K562 (cell line): ENCODE measurements at regions not wholly inside any gene's neighbourhood (a gene's known extent, or its start where the extent isn't known, plus 50 kb on each side); places are given as distances from the start of the nearest gene placed in this dataset.

Experiments
- ATAC-seq: fragments of 200-7000 bp; cut with Tn5 transposase; 3 replicates; pipeline ENCODE4 v1.9.1; 2020; ENCODE audit warnings: moderate library complexity
- BruUV-seq: library from RNA; stranded (reverse); fragments of 400-500 nt; replicated peaks from 2 replicates; lab custom pipeline; 2021; lab: Mats Ljungman, UMichigan
- CTCF ChIA-PET: fragments of 300-600 bp; formaldehyde crosslinking; extraction: SDS; loops from one replicate; lab custom pipeline; 2021; ENCODE audit warnings: low intra/inter-chr PET ratio; lab: Yijun Ruan, JAX
- POLR2A ChIA-PET: fragments of 300-600, 350-650 bp; sonication (Branson Sonifier 250); formaldehyde crosslinking; extraction: SDS; loops from one replicate; lab custom pipeline; 2021; ENCODE audit warnings: antibody characterized with exemption, inconsistent platforms; lab: Yijun Ruan, JAX
- DNase-seq, 4 experiments: peaks; one replicate each; pipeline versions ENCODE4 v3.0.0 to v3.0.0-alpha.2; 2011 to 2018; ENCODE audit warnings: low spot score in 3 of 4, mixed read lengths in 3 of 4; ENCODE audit errors: extremely low read depth in 1 of 4
- FAIRE-seq: peaks from 2 replicates; lab custom pipeline; 2011; peaks lifted over from hg19 to GRCh38; lab: Jason Lieb, UNC
- H2AFZ ChIP-seq: 2 replicates; pipeline ENCODE4 v1.6.0; 2011; ENCODE audit warnings: low read depth, low read length, control low read depth, inconsistent platforms
- H3K27ac ChIP-seq: fragments of 200-600 bp; 3 replicates; pipeline ENCODE4 v1.8.0; 2011; ENCODE audit warnings: low read depth, mild to moderate bottlenecking, control low read depth, inconsistent platforms, low read length, moderate library complexity, mixed read lengths; ENCODE audit errors: extremely low read depth
- H3K27me3 ChIP-seq, 2 experiments: fragments of 300-600 bp in 1 of 2; 2 replicates in 1 of 2; 3 replicates in 1 of 2; pipeline versions ENCODE4 v1.6.0 to v1.8.0; 2011; ENCODE audit warnings: inconsistent platforms in 2 of 2, low read length in 2 of 2, mild to moderate bottlenecking in 1 of 2, mixed read lengths in 1 of 2, moderate library complexity in 1 of 2; ENCODE audit not compliant: control insufficient read depth in 2 of 2, insufficient read depth in 2 of 2
- H3K36me3 ChIP-seq: fragments of 300-600 bp; 3 replicates; pipeline ENCODE4 v1.8.0; 2011; ENCODE audit warnings: mild to moderate bottlenecking, low read length, inconsistent platforms; ENCODE audit not compliant: control insufficient read depth, insufficient read depth
- H3K4me1 ChIP-seq, 2 experiments: fragments of 200-600 bp in 1 of 2; replicated peaks in 1 of 2; 2 replicates in 1 of 2; 3 replicates in 1 of 2; pipeline versions ENCODE4 v1.5.1 to v1.8.0; 2011; ENCODE audit warnings: inconsistent platforms in 2 of 2, low read length in 2 of 2, mild to moderate bottlenecking in 1 of 2, mixed read lengths in 1 of 2, moderate library complexity in 1 of 2; ENCODE audit not compliant: control insufficient read depth in 2 of 2, insufficient read depth in 2 of 2
- H3K4me2 ChIP-seq: 2 replicates; pipeline ENCODE4 v1.6.1; 2011; ENCODE audit warnings: low read length, control low read depth, inconsistent platforms, mixed read lengths; ENCODE audit not compliant: insufficient read depth
- H3K4me3 ChIP-seq: fragments of 200-600 bp; sonication (generic), shearing (Covaris generic); 2 replicates; pipeline ENCODE4 v1.5.1; 2016; ENCODE audit warnings: control low read depth, inconsistent platforms
- H3K79me2 ChIP-seq: fragments of 200-600 bp; 3 replicates; pipeline ENCODE4 v1.8.0; 2011; ENCODE audit warnings: low read length, inconsistent platforms; ENCODE audit not compliant: control insufficient read depth, insufficient read depth
- H3K9ac ChIP-seq, 2 experiments: 2 replicates each; pipeline versions ENCODE4 v1.6.0 to v1.6.1; 2011; ENCODE audit warnings: low read depth in 2 of 2, low read length in 2 of 2, control low read depth in 1 of 2, inconsistent platforms in 1 of 2, mild to moderate bottlenecking in 1 of 2, mixed read lengths in 1 of 2; ENCODE audit not compliant: insufficient read depth in 1 of 2
- H3K9me1 ChIP-seq: one replicate; pipeline ENCODE4 v1.6.0; 2011; ENCODE audit warnings: inconsistent platforms, mild to moderate bottlenecking, low read length, moderate library complexity; ENCODE audit not compliant: control insufficient read depth, insufficient read depth
- H3K9me3 ChIP-seq: replicated peaks from 2 replicates; pipeline ENCODE4 v1.5.1; 2011; ENCODE audit warnings: low read depth, low read length, inconsistent platforms; ENCODE audit not compliant: control insufficient read depth, insufficient read depth
- H4K20me1 ChIP-seq: replicated peaks from 2 replicates; pipeline ENCODE4 v1.6.1; 2011; ENCODE audit warnings: low read length, inconsistent platforms, mixed read lengths; ENCODE audit not compliant: control insufficient read depth, insufficient read depth
- FOXK1 ChIP-seq: sonication (generic); formaldehyde crosslinking; IDR thresholded peaks from 2 replicates; pipeline ENCODE4 v1.8.0; 2022; ENCODE audit warnings: missing genetic modification reagents, mild to moderate bottlenecking, borderline replicate concordance
- JUN ChIP-seq, 2 experiments: sonication (generic) in 1 of 2; formaldehyde crosslinking in 1 of 2; IDR thresholded peaks; 2 replicates each; pipeline versions ENCODE4 v1.6.1 to v1.8.0; 2012 to 2022; ENCODE audit warnings: borderline replicate concordance in 2 of 2, mild to moderate bottlenecking in 2 of 2, improper control_type of control experiment in 1 of 2, low read depth in 1 of 2, low read length in 1 of 2, missing genetic modification reagents in 1 of 2
- KHSRP ChIP-seq: fragments of 450-650 bp; IDR thresholded peaks from 2 replicates; pipeline ENCODE4 v1.6.1; 2017
- NFYB ChIP-seq: IDR thresholded peaks from 2 replicates; pipeline ENCODE4 v1.6.1; 2011; ENCODE audit warnings: mild to moderate bottlenecking, moderate library complexity; ENCODE audit not compliant: insufficient read length; ENCODE audit errors: extremely low read depth
- RAD21 ChIP-seq, 2 experiments: fragments of 250-450 bp in 1 of 2; fragments of 450-650 bp in 1 of 2; sonication (Bioruptor Pico) in 1 of 2; formaldehyde crosslinking in 1 of 2; IDR thresholded peaks in 1 of 2; conservative IDR thresholded peaks in 1 of 2; 2 replicates each; pipeline versions ENCODE4 v1.4.0 to v1.8.0; 2020 to 2022; ENCODE audit warnings: mild to moderate bottlenecking in 2 of 2, moderate library complexity in 1 of 2
- SIRT6 ChIP-seq: IDR thresholded peaks from one replicate; pipeline ENCODE4 v1.6.1; 2012; ENCODE audit warnings: low read depth, mild to moderate bottlenecking, control low read depth, inconsistent platforms, low read length, moderate library complexity
- YY1 ChIP-seq, 3 experiments: IDR thresholded peaks; 2 replicates each; pipeline ENCODE4 v1.6.1; 2011; ENCODE audit warnings: low read length in 2 of 3, mild to moderate bottlenecking in 2 of 3, moderate library complexity in 2 of 3, borderline replicate concordance in 1 of 3, control low read depth in 1 of 3, low read depth in 1 of 3; ENCODE audit not compliant: insufficient read depth in 3 of 3, insufficient replicate concordance in 2 of 3, control insufficient read depth in 1 of 3, insufficient read length in 1 of 3; ENCODE audit errors: extremely low read depth in 1 of 3
- ZNF212 ChIP-seq: fragments of 450-650 bp; formaldehyde crosslinking; IDR thresholded peaks from 2 replicates; pipeline ENCODE4 v1.4.0; 2020; ENCODE audit warnings: mild to moderate bottlenecking
- ZNF57 ChIP-seq: fragments of 450-650 bp; formaldehyde crosslinking; IDR thresholded peaks from 2 replicates; pipeline ENCODE4 v1.4.0; 2020; ENCODE audit warnings: mild to moderate bottlenecking, moderate library complexity
- ZNF764 ChIP-seq: fragments of 250-450 bp; sonication (Bioruptor Pico); IDR thresholded peaks from 2 replicates; pipeline ENCODE4 v1.4.0; 2020; ENCODE audit warnings: low read depth, mild to moderate bottlenecking, moderate library complexity
- WGBS: fragments of 100-300 bp; shearing (Covaris generic); methylation state at CpG from one replicate; pipeline ENCODE4 v1.1.6; 2016; ENCODE audit warnings: low coverage, mixed read lengths; ENCODE audit not compliant: insufficient coverage; ENCODE audit errors: missing lambda C conversion rate; 5-methylcytosine and 5-hydroxymethylcytosine counted together
- in situ Hi-C: fragments of 300-500 bp; cut with MboI; formaldehyde crosslinking; loops from 4 replicates; pipeline ENCODE4 v1.15.0; 2018; ENCODE audit warnings: inconsistent platforms, mixed read lengths
- intact Hi-C: fragments of 100-400 bp; cut with micrococcal nuclease; formaldehyde crosslinking; loops from 2 replicates; pipeline ENCODE4 v1.14.2; 2022
- TF ChIP-seq, protein P1 (sequence below): fragments of 250-450 bp; sonication (Bioruptor Pico); IDR thresholded peaks from 2 replicates; pipeline ENCODE4 v1.5.0; 2021
- TF ChIP-seq, protein P2 (sequence below): fragments of 250-450 bp; sonication (Bioruptor Pico); IDR thresholded peaks from 2 replicates; pipeline ENCODE4 v1.8.0; 2021; ENCODE audit warnings: borderline replicate concordance, mild to moderate bottlenecking, moderate library complexity; ENCODE audit not compliant: poor library complexity, severe bottlenecking
- TF ChIP-seq, protein P3 (sequence below): sonication (generic); formaldehyde crosslinking; IDR thresholded peaks from 2 replicates; pipeline ENCODE4 v1.8.0; 2023; ENCODE audit warnings: mild to moderate bottlenecking, missing genetic modification reagents
- TF ChIP-seq, protein P4 (sequence below): fragments of 250-450 bp; sonication (Bioruptor Pico); IDR thresholded peaks from 2 replicates; pipeline ENCODE4 v1.5.0; 2020; ENCODE audit warnings: mild to moderate bottlenecking

DNA sequence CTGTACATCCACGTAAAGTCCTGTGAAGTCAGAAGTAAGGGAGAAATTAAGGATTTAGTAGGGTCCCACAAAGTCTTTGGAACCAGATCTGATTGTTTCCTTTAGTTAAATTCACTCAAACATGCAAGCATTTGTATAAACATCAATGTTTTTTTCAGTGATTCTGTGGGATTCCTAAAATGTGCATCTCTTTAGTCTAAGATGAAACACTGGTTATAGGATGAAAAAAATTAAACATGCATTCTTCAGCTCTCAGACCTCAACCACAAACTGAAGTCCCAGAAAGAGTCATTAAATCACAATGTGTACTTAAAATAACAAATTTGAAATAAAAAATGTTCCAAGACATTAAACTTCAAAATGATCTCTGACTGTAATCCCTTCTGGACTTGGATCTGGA, 76.5 kb upstream of the APCDD1 start (continued):
- TF ChIP-seq JUN (IDR thresholded peaks at IDR 0.05; ENCODE audit: borderline replicate concordance, low read depth, low read length) (no peak), JUN (CRISPR knock-in tag; IDR thresholded peaks at IDR 0.05; ENCODE audit: borderline replicate concordance) (no peak), YY1 (IDR thresholded peaks at IDR 0.05; ENCODE audit: borderline replicate concordance in 1 of 3, control insufficient read depth in 1 of 3, extremely low read depth in 1 of 3, insufficient read depth in 3 of 3, insufficient read length in 1 of 3, insufficient replicate concordance in 2 of 3, low read depth in 1 of 3, low read length in 2 of 3) (no peak)
- TF ChIP-seq, protein P1, sequence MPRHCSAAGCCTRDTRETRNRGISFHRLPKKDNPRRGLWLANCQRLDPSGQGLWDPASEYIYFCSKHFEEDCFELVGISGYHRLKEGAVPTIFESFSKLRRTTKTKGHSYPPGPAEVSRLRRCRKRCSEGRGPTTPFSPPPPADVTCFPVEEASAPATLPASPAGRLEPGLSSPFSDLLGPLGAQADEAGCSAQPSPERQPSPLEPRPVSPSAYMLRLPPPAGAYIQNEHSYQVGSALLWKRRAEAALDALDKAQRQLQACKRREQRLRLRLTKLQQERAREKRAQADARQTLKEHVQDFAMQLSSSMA, result no peak
- TF ChIP-seq, protein P2, sequence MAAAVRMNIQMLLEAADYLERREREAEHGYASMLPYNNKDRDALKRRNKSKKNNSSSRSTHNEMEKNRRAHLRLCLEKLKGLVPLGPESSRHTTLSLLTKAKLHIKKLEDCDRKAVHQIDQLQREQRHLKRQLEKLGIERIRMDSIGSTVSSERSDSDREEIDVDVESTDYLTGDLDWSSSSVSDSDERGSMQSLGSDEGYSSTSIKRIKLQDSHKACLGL, result no peak
- TF ChIP-seq, protein P3, sequence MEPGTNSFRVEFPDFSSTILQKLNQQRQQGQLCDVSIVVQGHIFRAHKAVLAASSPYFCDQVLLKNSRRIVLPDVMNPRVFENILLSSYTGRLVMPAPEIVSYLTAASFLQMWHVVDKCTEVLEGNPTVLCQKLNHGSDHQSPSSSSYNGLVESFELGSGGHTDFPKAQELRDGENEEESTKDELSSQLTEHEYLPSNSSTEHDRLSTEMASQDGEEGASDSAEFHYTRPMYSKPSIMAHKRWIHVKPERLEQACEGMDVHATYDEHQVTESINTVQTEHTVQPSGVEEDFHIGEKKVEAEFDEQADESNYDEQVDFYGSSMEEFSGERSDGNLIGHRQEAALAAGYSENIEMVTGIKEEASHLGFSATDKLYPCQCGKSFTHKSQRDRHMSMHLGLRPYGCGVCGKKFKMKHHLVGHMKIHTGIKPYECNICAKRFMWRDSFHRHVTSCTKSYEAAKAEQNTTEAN (CRISPR knock-in tag), result no peak

DNA sequence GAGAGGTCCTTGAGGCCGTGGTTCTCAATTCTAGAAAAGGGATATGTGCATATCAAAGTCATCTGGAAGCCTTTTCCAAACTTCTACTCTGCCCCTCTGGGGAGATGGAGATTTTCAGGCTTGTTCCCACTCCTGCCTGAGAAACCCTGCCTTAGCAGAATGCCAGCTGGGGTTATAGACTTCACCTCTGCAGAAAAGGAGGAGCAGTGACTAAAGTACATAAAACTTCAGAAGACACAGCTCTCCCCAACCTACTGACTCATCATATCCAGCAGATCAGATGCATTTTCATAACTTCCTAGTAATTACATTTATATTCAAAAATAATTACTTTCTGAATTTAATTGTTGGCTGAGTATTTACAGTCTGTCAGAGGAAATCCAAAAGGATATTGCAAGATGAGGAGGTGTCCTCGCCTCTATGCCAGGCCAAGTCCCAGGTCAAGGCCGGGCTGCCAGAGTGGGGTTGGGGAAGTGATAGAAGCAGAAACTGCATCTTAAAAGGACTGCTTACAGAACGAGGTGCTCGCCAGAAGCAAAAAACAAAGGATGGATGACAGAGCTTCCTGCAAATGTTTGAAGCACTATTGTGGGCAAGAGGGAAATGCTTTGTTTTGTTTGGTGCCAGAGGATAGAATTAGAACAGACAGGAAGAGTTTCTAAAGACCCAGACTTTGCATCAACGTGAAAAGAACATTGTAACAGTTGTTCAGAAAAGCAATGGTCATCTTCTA, 75.6 kb upstream of the APCDD1 start:
- FAIRE-seq (no peak), DNase-seq (no peak), ATAC-seq (no peak)
- Histone ChIP-seq H3K9me3 (no peaks in the 10 kb centered on the region), H3K9ac (no peak overlapping the region), H3K36me3 (no peaks in the 10 kb centered on the region), H3K4me1 (no peaks in the 10 kb centered on the region), H3K27ac (no peak overlapping the region), H3K27me3 (peaks cover 21 to 31% of the 10 kb centered on the region in 2 experiments; a peak in 4 of 5 replicates), H3K4me3 (no peak overlapping the region), H3K79me2 (no peaks in the 10 kb centered on the region), H3K4me2 (no peak overlapping the region), H3K9me1 (no peaks in the 10 kb centered on the region), H4K20me1 (no peaks in the 10 kb centered on the region), H2AFZ (no peak overlapping the region)
- in situ Hi-C loops, result no loop called here
- BruUV-seq, result no TSS peak
- 0% methylated on average over 6 of the region's 6 CpGs for WGBS
- ChIA-PET CTCF (no interaction called here), POLR2A (interaction anchor here (0.5 to 1.4 kb wide), 2 partner anchors 9 to 343 kb away, joined by 3 to 4 read pairs; no protein-coding TSS in a partner anchor)
- intact Hi-C loops, result no loop called here
- no peak for TF ChIP-seq ZNF212 (CRISPR knock-in tag)
- no peak for TF ChIP-seq ZNF764 (CRISPR knock-in tag)
- TF ChIP-seq, protein P4, sequence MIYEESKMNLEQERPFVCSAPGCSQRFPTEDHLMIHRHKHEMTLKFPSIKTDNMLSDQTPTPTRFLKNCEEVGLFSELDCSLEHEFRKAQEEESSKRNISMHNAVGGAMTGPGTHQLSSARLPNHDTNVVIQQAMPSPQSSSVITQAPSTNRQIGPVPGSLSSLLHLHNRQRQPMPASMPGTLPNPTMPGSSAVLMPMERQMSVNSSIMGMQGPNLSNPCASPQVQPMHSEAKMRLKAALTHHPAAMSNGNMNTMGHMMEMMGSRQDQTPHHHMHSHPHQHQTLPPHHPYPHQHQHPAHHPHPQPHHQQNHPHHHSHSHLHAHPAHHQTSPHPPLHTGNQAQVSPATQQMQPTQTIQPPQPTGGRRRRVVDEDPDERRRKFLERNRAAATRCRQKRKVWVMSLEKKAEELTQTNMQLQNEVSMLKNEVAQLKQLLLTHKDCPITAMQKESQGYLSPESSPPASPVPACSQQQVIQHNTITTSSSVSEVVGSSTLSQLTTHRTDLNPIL, result no peak
- TF ChIP-seq FOXK1 (CRISPR knock-in tag), result no peak
- TF ChIP-seq KHSRP, result no peak
- no peak for TF ChIP-seq NFYB
- no peak for TF ChIP-seq RAD21 (CRISPR knock-in tag; conservative IDR thresholded peaks at IDR 0.05 in 1 of 2, IDR thresholded peaks at IDR 0.05 in 1 of 2)
- no peak for TF ChIP-seq ZNF57 (CRISPR knock-in tag)
- no peak for TF ChIP-seq SIRT6
